AG04450 (cell line): ENCODE measurements at regions not wholly inside any gene's neighbourhood (a gene's known extent, or its start where the extent isn't known, plus 50 kb on each side); places are given as distances from the start of the nearest gene placed in this dataset.

Experiments
- CTCF ChIA-PET: fragments of 300-600, 350-600 bp; formaldehyde crosslinking; extraction: SDS; loops from one replicate; lab custom pipeline; 2022; ENCODE audit warnings: antibody characterized with exemption, inconsistent platforms; lab: Charles Lee
- POLR2A ChIA-PET: fragments of 350-600 bp; formaldehyde crosslinking; extraction: SDS; loops from one replicate; lab custom pipeline; 2021; ENCODE audit warnings: antibody characterized with exemption, inconsistent platforms; lab: Yijun Ruan, JAX
- DNase-seq: peaks from one replicate; pipeline ENCODE4 v3.0.0-alpha.2; 2011; ENCODE audit warnings: low read depth, low spot score
- H3K27ac ChIP-seq: one replicate; pipeline ENCODE4 v1.5.1; 2012; ENCODE audit warnings: low read depth, low read length, control low read depth
- H3K27me3 ChIP-seq: one replicate; pipeline ENCODE4 v1.6.0; 2012; ENCODE audit warnings: low read length; ENCODE audit not compliant: control insufficient read depth, insufficient read depth
- H3K4me3 ChIP-seq: 2 replicates; pipeline ENCODE4 v1.5.1; 2011; ENCODE audit warnings: mild to moderate bottlenecking, low read depth, low read length, control low read depth
- H3K9me3 ChIP-seq: 2 replicates; pipeline ENCODE4 v1.5.1; 2012; ENCODE audit warnings: low read length; ENCODE audit not compliant: control insufficient read depth, insufficient read depth
- TF ChIP-seq, protein P1 (sequence below): IDR thresholded peaks from 2 replicates; pipeline ENCODE4 v1.5.1; 2011; ENCODE audit warnings: low read depth, low read length, control low read depth, inconsistent platforms

DNA sequence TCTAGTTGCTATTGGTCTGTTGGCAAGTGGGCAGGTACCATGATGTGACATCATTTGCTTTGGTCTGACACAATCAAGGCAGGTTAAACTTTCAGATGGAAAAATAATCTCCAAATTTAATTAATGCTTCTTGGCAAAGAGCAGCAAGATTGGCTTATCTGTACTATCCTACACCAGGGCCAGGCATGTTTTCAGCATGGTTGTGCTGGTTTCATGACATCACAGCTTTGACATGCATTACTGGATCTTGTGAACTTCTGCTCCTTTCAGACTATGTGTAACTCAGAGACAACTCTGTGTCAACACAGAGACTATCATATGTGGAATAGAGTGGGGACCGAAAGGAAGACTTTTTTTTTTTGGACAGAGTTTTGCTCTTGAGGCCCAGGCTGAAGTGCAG is 520.5 kb downstream of the TDRD15 start:
- Histone ChIP-seq H3K27me3 (no peaks in the 10 kb centered on the region), H3K4me3 (no peak overlapping the region), H3K9me3 (no peaks in the 10 kb centered on the region), H3K27ac (no peak overlapping the region)
- POLR2A ChIA-PET, result no interaction called here
- CTCF ChIA-PET, result no interaction called here
- DNase-seq, result no peak
- TF ChIP-seq, protein P1, sequence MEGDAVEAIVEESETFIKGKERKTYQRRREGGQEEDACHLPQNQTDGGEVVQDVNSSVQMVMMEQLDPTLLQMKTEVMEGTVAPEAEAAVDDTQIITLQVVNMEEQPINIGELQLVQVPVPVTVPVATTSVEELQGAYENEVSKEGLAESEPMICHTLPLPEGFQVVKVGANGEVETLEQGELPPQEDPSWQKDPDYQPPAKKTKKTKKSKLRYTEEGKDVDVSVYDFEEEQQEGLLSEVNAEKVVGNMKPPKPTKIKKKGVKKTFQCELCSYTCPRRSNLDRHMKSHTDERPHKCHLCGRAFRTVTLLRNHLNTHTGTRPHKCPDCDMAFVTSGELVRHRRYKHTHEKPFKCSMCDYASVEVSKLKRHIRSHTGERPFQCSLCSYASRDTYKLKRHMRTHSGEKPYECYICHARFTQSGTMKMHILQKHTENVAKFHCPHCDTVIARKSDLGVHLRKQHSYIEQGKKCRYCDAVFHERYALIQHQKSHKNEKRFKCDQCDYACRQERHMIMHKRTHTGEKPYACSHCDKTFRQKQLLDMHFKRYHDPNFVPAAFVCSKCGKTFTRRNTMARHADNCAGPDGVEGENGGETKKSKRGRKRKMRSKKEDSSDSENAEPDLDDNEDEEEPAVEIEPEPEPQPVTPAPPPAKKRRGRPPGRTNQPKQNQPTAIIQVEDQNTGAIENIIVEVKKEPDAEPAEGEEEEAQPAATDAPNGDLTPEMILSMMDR, result no peak

DNA sequence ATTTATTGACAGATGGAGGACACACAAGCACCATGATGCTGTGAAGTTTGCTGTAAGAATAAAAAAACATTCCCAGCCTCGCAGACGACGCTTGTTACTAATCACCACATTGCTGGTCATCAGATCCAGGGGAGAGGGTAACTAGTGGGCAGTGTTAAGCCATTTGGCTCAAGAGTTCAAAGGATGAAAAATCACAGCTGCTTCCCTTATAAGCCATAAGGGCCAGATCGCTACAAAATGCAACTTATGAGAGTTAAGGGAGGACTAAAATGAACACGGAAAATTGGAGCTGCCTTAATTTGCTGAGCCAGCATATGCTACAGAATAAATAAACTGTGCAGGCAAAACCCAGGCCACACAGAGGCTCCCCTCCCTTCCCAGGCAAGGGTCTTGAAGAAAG is 522.6 kb downstream of the TDRD15 start:
- no peaks in the 10 kb centered on the region for H3K27me3 ChIP-seq
- no peak for DNase-seq
- H3K27ac ChIP-seq, result no peak overlapping the region
- TF ChIP-seq, protein P1, result no peak
- POLR2A ChIA-PET, result no interaction called here
- no peaks in the 10 kb centered on the region for H3K9me3 ChIP-seq
- H3K4me3 ChIP-seq, result no peak overlapping the region
- CTCF ChIA-PET, result no interaction called here

DNA sequence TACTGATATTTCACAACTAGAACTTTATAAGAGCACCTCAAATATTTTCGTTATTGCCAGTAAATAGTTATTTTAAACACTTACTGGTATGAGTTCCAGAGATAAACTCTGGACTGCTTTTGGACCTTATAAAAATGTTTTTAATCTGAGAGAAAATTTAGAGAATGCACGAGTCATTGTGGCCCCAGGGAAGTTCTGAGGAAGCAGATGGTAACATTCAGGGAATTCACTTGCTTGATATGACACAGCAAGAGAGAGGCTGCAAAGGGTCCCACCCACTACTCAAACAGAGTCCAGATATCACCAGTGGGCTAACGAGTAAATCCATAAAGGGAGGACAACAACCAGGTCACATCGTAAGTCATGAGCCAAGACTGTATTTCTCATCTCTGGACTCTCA is 526.8 kb downstream of the TDRD15 start:
- Histone ChIP-seq H3K4me3 (no peak overlapping the region), H3K27me3 (no peaks in the 10 kb centered on the region), H3K27ac (no peak overlapping the region), H3K9me3 (no peaks in the 10 kb centered on the region)
- TF ChIP-seq, protein P1, result no peak
- CTCF ChIA-PET, result no interaction called here
- DNase-seq, result no peak
- POLR2A ChIA-PET, result no interaction called here

DNA sequence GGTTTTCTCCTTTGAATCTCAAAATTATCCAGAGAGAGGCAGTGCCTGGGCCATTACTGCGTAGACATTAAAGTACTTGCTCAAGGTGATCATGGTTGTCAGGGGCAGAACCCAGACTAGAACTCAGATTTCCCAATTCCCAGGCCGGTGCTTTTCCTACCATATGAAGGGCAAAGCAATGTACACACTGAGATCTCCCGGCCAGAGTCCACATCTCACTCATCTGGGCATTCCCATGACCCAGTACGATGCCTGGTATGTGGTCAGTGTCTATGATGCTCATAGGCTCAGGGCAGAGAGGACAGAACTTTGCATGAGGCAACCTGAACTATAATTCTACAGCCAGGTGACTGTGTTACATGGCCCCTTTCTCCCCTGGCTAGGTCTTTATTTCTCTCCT is 531.4 kb downstream of the TDRD15 start:
- CTCF ChIA-PET, result no interaction called here
- Histone ChIP-seq H3K4me3 (no peak overlapping the region), H3K27ac (no peak overlapping the region), H3K9me3 (no peaks in the 10 kb centered on the region), H3K27me3 (no peaks in the 10 kb centered on the region)
- POLR2A ChIA-PET, result no interaction called here
- DNase-seq, result no peak
- TF ChIP-seq, protein P1, result no peak

DNA sequence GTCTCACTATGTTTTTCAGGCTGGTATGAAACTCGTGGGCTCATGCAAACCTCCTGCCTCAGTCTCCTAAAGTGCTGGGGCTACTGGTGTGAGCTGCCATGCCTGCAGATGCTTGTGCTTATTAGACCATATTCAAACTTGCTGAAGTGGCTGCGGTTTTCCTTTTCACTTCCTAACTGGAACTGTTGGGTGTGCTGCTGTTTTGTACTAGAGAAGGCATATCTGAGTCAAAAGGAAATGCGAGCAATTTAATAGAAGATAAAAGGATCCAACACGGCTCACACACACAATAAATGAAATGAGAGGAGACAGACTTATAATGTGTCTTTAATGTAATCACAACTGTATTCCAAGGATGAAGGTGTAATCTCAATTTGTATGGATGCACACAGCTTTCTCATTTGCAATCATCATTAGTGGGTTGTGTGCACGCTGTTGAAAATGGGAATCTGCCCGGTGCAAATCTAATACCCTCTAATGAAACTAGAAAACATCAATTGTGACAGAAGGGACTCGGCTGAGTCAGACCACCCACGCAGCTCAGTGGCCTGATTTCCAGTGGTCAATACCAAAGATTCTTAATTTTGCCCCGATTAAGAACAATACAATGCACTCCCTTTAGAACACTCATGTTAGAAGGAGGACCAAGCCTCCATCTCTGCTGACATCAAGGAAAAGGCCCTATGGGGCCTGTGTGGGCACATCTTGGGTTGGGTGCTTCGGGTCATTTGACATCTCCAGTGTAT is 532.7 kb downstream of the TDRD15 start:
- ChIA-PET CTCF (no interaction called here), POLR2A (no interaction called here)
- Histone ChIP-seq H3K4me3 (no peak overlapping the region), H3K9me3 (no peaks in the 10 kb centered on the region), H3K27ac (no peak overlapping the region), H3K27me3 (no peaks in the 10 kb centered on the region)
- TF ChIP-seq, protein P1, result no peak
- no peak for DNase-seq
